ENCODE measurements at regions not wholly inside any gene's neighbourhood (a gene's known extent, or its start where the extent isn't known, plus 50 kb on each side); places are given as distances from the start of the nearest gene placed in this dataset.

DNA sequence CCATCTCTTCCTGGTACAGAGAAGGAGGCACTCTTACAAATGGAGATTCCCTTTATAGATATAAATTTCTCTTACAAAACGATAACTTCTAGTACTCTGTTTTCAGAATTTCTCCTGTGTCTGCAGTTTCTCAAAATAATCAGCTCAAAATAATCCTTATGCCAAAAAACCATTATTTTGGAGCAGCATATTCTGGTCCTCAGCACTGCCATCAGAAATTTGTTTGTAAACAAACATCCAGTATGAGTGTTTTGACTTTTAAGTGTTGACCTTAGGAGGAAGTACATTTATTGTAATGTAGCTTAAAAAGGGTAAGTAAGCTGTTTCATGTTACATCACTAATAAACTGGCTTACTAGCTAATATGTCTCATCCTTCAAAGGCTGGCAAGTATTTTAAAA lies 52.8 kb upstream of the SNAPC3 start:
- TF ChIP-seq, protein P1, sequence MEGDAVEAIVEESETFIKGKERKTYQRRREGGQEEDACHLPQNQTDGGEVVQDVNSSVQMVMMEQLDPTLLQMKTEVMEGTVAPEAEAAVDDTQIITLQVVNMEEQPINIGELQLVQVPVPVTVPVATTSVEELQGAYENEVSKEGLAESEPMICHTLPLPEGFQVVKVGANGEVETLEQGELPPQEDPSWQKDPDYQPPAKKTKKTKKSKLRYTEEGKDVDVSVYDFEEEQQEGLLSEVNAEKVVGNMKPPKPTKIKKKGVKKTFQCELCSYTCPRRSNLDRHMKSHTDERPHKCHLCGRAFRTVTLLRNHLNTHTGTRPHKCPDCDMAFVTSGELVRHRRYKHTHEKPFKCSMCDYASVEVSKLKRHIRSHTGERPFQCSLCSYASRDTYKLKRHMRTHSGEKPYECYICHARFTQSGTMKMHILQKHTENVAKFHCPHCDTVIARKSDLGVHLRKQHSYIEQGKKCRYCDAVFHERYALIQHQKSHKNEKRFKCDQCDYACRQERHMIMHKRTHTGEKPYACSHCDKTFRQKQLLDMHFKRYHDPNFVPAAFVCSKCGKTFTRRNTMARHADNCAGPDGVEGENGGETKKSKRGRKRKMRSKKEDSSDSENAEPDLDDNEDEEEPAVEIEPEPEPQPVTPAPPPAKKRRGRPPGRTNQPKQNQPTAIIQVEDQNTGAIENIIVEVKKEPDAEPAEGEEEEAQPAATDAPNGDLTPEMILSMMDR (IDR thresholded peaks at IDR 0.05) = no peak
- TF ChIP-seq ZNF121 (CRISPR knock-in tag; IDR thresholded peaks at IDR 0.05) = no peak
- TF ChIP-seq, protein P2, sequence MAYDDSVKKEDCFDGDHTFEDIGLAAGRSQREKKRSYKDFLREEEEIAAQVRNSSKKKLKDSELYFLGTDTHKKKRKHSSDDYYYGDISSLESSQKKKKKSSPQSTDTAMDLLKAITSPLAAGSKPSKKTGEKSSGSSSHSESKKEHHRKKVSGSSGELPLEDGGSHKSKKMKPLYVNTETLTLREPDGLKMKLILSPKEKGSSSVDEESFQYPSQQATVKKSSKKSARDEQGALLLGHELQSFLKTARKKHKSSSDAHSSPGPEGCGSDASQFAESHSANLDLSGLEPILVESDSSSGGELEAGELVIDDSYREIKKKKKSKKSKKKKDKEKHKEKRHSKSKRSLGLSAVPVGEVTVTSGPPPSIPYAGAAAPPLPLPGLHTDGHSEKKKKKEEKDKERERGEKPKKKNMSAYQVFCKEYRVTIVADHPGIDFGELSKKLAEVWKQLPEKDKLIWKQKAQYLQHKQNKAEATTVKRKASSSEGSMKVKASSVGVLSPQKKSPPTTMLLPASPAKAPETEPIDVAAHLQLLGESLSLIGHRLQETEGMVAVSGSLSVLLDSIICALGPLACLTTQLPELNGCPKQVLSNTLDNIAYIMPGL (CRISPR knock-in tag; IDR thresholded peaks at IDR 0.05) = no peak
- no peak for TF ChIP-seq FOXJ3 (CRISPR knock-in tag; IDR thresholded peaks at IDR 0.05; ENCODE audit: borderline replicate concordance)
- TF ChIP-seq ESRRA (CRISPR knock-in tag; IDR thresholded peaks at IDR 0.05; ENCODE audit: borderline replicate concordance) = no peak
- TF ChIP-seq, protein P3, sequence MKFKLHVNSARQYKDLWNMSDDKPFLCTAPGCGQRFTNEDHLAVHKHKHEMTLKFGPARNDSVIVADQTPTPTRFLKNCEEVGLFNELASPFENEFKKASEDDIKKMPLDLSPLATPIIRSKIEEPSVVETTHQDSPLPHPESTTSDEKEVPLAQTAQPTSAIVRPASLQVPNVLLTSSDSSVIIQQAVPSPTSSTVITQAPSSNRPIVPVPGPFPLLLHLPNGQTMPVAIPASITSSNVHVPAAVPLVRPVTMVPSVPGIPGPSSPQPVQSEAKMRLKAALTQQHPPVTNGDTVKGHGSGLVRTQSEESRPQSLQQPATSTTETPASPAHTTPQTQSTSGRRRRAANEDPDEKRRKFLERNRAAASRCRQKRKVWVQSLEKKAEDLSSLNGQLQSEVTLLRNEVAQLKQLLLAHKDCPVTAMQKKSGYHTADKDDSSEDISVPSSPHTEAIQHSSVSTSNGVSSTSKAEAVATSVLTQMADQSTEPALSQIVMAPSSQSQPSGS (CRISPR knock-in tag; IDR thresholded peaks at IDR 0.05; ENCODE audit: borderline replicate concordance, low read depth) = no peak
- TF ChIP-seq, protein P4, sequence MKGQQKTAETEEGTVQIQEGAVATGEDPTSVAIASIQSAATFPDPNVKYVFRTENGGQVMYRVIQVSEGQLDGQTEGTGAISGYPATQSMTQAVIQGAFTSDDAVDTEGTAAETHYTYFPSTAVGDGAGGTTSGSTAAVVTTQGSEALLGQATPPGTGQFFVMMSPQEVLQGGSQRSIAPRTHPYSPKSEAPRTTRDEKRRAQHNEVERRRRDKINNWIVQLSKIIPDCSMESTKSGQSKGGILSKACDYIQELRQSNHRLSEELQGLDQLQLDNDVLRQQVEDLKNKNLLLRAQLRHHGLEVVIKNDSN (CRISPR knock-in tag; IDR thresholded peaks at IDR 0.05) = no peak
- TF ChIP-seq, protein P5, sequence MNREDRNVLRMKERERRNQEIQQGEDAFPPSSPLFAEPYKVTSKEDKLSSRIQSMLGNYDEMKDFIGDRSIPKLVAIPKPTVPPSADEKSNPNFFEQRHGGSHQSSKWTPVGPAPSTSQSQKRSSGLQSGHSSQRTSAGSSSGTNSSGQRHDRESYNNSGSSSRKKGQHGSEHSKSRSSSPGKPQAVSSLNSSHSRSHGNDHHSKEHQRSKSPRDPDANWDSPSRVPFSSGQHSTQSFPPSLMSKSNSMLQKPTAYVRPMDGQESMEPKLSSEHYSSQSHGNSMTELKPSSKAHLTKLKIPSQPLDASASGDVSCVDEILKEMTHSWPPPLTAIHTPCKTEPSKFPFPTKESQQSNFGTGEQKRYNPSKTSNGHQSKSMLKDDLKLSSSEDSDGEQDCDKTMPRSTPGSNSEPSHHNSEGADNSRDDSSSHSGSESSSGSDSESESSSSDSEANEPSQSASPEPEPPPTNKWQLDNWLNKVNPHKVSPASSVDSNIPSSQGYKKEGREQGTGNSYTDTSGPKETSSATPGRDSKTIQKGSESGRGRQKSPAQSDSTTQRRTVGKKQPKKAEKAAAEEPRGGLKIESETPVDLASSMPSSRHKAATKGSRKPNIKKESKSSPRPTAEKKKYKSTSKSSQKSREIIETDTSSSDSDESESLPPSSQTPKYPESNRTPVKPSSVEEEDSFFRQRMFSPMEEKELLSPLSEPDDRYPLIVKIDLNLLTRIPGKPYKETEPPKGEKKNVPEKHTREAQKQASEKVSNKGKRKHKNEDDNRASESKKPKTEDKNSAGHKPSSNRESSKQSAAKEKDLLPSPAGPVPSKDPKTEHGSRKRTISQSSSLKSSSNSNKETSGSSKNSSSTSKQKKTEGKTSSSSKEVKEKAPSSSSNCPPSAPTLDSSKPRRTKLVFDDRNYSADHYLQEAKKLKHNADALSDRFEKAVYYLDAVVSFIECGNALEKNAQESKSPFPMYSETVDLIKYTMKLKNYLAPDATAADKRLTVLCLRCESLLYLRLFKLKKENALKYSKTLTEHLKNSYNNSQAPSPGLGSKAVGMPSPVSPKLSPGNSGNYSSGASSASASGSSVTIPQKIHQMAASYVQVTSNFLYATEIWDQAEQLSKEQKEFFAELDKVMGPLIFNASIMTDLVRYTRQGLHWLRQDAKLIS (CRISPR knock-in tag; IDR thresholded peaks at IDR 0.05; ENCODE audit: borderline replicate concordance) = no peak
- no peak for TF ChIP-seq ZNF138 (CRISPR knock-in tag; conservative IDR thresholded peaks at IDR 0.05)
- TF ChIP-seq, protein P6, sequence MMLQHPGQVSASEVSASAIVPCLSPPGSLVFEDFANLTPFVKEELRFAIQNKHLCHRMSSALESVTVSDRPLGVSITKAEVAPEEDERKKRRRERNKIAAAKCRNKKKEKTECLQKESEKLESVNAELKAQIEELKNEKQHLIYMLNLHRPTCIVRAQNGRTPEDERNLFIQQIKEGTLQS (CRISPR knock-in tag; conservative IDR thresholded peaks at IDR 0.05) = no peak
- no peak for TF ChIP-seq GABPB1 (CRISPR knock-in tag; IDR thresholded peaks at IDR 0.05)
